LNCaP clone FGC (cell line): ENCODE measurements at regions not wholly inside any gene's neighbourhood (a gene's known extent, or its start where the extent isn't known, plus 50 kb on each side); places are given as distances from the start of the nearest gene placed in this dataset.

Source experiments
- DNase-seq: peaks from one replicate; pipeline ENCODE4 v3.0.0-alpha.2; 2011; ENCODE audit warnings: low read depth
- H3K4me3 ChIP-seq: 2 replicates; pipeline ENCODE4 v1.5.1; 2011; ENCODE audit warnings: mild to moderate bottlenecking, low read depth, low read length, control low read depth
- CTCF ChIP-seq: IDR thresholded peaks from 2 replicates; pipeline ENCODE4 v1.5.1; 2012; ENCODE audit warnings: mild to moderate bottlenecking; ENCODE audit not compliant: control insufficient read depth, insufficient read depth; ENCODE audit errors: extremely low read depth

DNA sequence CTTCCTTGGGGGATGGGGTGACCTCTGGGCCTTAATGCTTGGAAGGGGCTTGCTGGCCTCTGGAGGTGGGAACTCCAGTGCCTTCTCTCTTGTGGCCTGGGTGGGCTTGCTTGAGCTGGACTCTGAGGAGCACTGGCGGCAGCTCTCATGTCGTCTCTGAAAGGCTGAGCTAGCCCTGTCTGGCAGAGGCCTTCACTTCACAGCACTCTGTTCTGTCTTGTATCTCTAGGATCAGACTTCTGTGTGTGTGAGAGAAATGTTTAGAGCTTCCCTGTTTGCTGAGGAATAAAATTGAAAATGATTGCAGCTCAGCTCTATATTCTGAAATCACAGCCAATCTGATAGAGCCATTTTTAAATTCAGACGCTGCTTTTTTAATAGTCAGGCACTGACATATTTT lies 185.3 kb downstream of the KCNRG start:
- H3K4me3 ChIP-seq = no peak overlapping the region
- DNase-seq = peak; percentile 19
- TF ChIP-seq CTCF = no peak

- DNase-seq = no peak
These were observed 185.7 kb downstream of the KCNRG start for GRCh38 chr13:50200988-50201387.

DNA sequence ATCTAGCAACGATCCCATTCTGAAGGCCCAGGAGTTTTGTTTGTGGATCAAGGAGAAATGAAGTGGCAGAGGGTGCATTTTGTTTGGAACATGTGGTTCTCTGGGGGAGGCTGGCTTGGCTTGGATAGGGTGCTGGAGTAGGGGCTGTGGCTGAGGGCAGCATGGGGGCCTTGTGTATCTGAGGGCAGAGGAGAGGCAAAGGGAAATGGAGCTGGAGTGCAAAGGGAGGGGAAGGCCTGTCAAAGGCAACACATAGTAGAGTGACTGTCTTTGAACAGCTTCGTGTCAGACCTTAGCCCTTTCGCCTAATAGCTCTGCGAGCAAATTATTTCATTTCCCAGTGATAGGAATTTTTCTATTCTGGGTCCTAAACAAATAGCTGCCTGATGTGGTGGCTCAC lies 187.2 kb downstream of the KCNRG start:
- no peak for DNase-seq
- H3K4me3 ChIP-seq = no peak overlapping the region
- TF ChIP-seq CTCF = no peak

More at GRCh38 chr13:50200988-50201387, 185.7 kb downstream of the KCNRG start:
- no peak overlapping the region for H3K4me3 ChIP-seq
- TF ChIP-seq CTCF = no peak

GRCh38 chr13:50203256-50203941 lies 188.2 kb downstream of the KCNRG start:
- no peak for TF ChIP-seq CTCF
- DNase-seq = no peak
- no peak overlapping the region for H3K4me3 ChIP-seq

DNA sequence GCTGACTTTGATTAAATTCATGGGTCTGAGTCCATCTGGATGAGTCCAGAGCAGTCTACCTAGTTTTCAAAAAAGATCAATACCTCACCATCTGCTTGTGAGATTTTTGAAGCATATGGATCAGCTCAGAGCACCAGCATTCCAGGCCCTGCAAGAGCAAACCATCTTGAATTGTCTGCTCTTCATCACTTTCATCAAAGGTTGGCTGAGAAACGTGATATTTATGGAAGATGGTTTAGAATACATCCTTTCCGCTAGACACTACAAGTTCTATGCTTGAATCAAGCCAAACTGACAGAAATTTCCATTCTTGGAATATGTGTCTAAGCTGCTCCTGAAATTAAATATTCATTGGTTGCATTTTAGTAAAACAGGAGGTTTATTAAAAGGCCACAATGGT lies 190.3 kb downstream of the KCNRG start:
- no peak for DNase-seq
- TF ChIP-seq CTCF = no peak
- no peak overlapping the region for H3K4me3 ChIP-seq

GRCh38 chr13:50208826-50209335 lies 193.6 kb downstream of the KCNRG start:
- H3K4me3 ChIP-seq = no peak overlapping the region
- no peak for DNase-seq
- TF ChIP-seq CTCF = no peak

DNA sequence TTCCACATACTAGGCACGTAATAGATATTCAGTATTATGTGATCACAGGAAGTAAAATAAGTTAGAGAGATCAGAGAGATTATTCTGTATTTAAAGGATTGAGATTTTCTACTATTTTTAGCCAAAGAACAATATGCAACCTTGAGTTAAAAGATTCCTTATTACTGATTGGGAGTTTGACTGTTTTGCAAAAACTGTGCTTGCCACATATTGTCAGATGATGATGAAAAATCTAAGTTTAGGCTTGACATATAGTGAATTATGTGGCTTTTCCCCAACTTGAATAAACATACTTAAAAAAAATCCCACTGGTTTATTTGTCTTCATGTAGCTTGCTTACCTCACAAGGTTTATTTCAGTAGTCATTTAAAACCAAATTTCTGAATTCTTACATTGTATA lies 194.4 kb downstream of the KCNRG start:
- DNase-seq = no peak
- H3K4me3 ChIP-seq = no peak overlapping the region
- TF ChIP-seq CTCF = no peak
